ENCODE measurements at regions not wholly inside any gene's neighbourhood (a gene's known extent, or its start where the extent isn't known, plus 50 kb on each side); places are given as distances from the start of the nearest gene placed in this dataset.

- TF ChIP-seq ZNF462 (CRISPR knock-in tag; IDR thresholded peaks at IDR 0.05) (no peak), ETS1 (IDR thresholded peaks at IDR 0.05) (no peak)
These were observed 112.3 kb downstream of the ANAPC4 start (continued) for GRCh38 chr4:25489253-25489797.

- no peaks in the 10 kb centered on the region; the same call in 2 of the 3 replicates for H3K36me3 Mint-ChIP-seq (ENCODE audit: low read depth)
- H3K4me1 Mint-ChIP-seq = no peaks in the 10 kb centered on the region
- Histone ChIP-seq H3F3A (replicated peaks; ENCODE audit: low read depth) (no peaks in the 10 kb centered on the region), H3K36me3 (ENCODE audit: insufficient read depth) (no peaks in the 10 kb centered on the region), H3K4me1 (ENCODE audit: insufficient read depth) (no peaks in the 10 kb centered on the region), H3K4me3 (no peak overlapping the region), H3K27me3 (ENCODE audit: insufficient read depth) (no peaks in the 10 kb centered on the region), H3K4me2 (no peak overlapping the region), H3K9me2 (ENCODE audit: insufficient read depth) (no peaks in the 10 kb centered on the region), H3K27ac (ENCODE audit: low read depth) (no peak overlapping the region), H4K20me1 (replicated peaks; ENCODE audit: insufficient read depth) (no peaks in the 10 kb centered on the region), H3K79me2 (replicated peaks; ENCODE audit: insufficient read depth) (no peaks in the 10 kb centered on the region), H2AFZ (no peak overlapping the region)
- no peak overlapping the region for H3K27ac Mint-ChIP-seq
- H3K4me3 Mint-ChIP-seq = no peak overlapping the region
- DNase-seq (ENCODE audit: low spot score) (no peak), ATAC-seq (no peak)
- no peaks in the 10 kb centered on the region for H3K9me3 Mint-ChIP-seq
- peaks cover 2% of the 10 kb centered on the region for H3K27me3 Mint-ChIP-seq (ENCODE audit: insufficient read depth, low read depth, poor library complexity)
- no peak for TF ChIP-seq CTCF (conservative IDR thresholded peaks at IDR 0.05; ENCODE audit: low read depth in 2 of 2)
- no peak for TF ChIP-seq JUNB (IDR thresholded peaks at IDR 0.05; ENCODE audit: unreplicated experiment)
- no peak for TF ChIP-seq ETS1 (IDR thresholded peaks at IDR 0.05)
- TF ChIP-seq ZNF462 (CRISPR knock-in tag; IDR thresholded peaks at IDR 0.05) = no peak
These were observed 116.4 kb downstream of the ANAPC4 start for GRCh38 chr4:25493466-25493865.
